ENCODE measurements at regions not wholly inside any gene's neighbourhood (a gene's known extent, or its start where the extent isn't known, plus 50 kb on each side); places are given as distances from the start of the nearest gene placed in this dataset.
"Not testable (repeated sequence)": the region's sequence is repeated elsewhere in the genome, so short reads cannot be mapped to it uniquely, and the experiment has no call there.

DNA sequence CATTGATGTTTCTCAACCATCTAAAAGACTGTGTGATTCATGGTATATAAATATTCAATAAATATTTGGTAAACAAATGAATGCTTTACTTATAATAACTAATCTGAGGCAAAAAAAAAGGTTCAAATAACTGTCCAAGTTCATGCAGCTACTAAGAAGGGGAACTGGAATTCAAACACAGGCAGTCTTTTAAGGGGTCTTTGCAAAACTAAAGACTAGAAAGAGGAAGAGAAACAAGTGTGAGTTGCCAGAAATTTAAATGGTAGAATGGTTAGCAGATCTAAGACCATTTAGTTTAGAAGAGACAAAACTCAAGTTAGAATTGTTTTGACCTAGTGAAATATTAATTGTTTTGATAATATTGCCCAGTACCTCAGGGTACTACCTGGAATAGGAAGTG, 642.0 kb upstream of the LRRN3 start:
- no peak overlapping the region for H3K4me3 ChIP-seq (ENCODE audit: low read depth, low read length)
- TF ChIP-seq, protein P1, sequence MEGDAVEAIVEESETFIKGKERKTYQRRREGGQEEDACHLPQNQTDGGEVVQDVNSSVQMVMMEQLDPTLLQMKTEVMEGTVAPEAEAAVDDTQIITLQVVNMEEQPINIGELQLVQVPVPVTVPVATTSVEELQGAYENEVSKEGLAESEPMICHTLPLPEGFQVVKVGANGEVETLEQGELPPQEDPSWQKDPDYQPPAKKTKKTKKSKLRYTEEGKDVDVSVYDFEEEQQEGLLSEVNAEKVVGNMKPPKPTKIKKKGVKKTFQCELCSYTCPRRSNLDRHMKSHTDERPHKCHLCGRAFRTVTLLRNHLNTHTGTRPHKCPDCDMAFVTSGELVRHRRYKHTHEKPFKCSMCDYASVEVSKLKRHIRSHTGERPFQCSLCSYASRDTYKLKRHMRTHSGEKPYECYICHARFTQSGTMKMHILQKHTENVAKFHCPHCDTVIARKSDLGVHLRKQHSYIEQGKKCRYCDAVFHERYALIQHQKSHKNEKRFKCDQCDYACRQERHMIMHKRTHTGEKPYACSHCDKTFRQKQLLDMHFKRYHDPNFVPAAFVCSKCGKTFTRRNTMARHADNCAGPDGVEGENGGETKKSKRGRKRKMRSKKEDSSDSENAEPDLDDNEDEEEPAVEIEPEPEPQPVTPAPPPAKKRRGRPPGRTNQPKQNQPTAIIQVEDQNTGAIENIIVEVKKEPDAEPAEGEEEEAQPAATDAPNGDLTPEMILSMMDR (conservative IDR thresholded peaks at IDR 0.05; ENCODE audit: low read depth, low read length): no peak
- no peak for DNase-seq (ENCODE audit: low read depth)

DNA sequence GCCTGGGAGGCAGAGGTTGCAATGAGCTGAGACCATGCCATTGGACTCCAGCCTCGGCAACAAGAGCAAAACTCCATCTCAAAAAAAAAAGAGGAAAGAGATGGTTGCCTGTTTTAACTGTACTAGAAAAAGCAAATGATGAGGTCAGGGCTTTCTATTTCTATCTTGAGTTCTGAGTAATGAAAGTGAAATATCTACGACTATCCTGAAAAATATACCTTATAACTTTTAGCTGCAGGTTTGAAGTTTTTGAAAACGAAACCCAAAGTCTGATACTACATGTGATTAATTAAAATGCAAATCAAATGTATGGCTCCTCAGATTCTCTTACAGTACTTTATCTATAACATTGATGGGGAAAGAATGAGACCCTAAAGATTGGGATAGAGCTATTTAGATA, 636.2 kb upstream of the LRRN3 start:
- TF ChIP-seq, protein P1 (conservative IDR thresholded peaks at IDR 0.05; ENCODE audit: low read depth, low read length): no peak
- no peak for DNase-seq (ENCODE audit: low read depth)
- H3K4me3 ChIP-seq (ENCODE audit: low read depth, low read length): no peak overlapping the region

DNA sequence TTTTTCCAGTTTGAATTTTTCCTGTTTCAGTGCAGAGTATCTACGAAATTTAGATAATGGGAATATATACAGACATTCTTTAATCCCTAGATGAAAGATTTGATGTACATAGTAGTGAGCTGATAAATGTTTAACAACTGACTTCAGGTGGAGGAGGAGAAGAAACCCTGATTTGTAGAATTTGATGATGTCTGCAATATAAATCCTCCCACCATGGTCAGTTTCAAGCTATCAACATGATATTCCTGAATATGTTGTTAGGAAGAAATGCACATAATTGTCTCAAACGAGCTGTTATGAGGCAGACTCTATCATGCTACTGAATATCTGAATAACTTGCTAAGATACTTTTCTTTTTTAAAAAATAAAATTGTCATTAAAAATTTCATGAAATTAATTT, 629.3 kb upstream of the LRRN3 start:
- DNase-seq (ENCODE audit: low read depth): no peak
- no peak overlapping the region for H3K4me3 ChIP-seq (ENCODE audit: low read depth, low read length)
- TF ChIP-seq, protein P1 (conservative IDR thresholded peaks at IDR 0.05; ENCODE audit: low read depth, low read length): no peak

DNA sequence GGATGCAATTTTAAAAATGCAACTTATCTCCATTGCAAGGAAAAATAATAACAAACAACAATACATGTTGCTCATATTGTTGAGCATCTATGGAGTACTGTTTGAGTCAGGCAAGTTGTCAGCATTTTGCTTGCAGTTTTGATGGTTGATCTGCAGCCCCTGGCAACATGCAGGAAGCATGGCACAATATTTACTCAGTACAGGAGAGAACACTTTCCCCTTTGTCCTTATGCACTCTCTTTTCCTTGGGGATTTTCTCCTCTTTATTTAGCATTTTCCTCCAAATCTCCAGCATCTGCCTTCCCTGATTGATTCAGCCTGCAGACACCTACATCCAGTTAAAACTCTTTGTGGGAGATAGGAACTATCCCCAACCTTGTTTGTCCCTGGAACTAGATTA, 620.5 kb upstream of the LRRN3 start:
- no peak overlapping the region for H3K4me3 ChIP-seq (ENCODE audit: low read depth, low read length)
- DNase-seq (ENCODE audit: low read depth): no peak
- TF ChIP-seq, protein P1 (conservative IDR thresholded peaks at IDR 0.05; ENCODE audit: low read depth, low read length): no peak

DNA sequence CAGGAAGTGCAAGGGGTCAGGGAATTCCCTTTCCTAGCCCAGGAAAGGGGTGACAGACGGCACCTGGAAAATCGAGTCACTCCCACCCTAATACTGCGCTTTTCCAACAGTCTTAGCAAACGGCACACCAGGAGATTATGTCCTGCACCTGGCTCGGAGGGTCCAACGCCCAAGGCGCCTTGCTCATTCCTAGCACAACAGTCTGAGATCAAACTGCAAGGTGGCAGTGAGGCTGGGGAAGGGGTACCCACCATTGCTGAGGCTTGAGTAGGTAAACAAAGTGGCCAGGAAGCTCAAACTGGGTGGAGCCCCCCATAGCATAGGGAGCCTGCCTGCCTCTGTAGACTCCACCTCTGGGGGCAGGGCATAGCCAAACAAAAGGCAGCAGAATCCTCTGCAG, 618.5 kb upstream of the LRRN3 start:
- not testable (repeated sequence) for DNase-seq (ENCODE audit: low read depth); H3K4me3 ChIP-seq (ENCODE audit: low read depth, low read length)

DNA sequence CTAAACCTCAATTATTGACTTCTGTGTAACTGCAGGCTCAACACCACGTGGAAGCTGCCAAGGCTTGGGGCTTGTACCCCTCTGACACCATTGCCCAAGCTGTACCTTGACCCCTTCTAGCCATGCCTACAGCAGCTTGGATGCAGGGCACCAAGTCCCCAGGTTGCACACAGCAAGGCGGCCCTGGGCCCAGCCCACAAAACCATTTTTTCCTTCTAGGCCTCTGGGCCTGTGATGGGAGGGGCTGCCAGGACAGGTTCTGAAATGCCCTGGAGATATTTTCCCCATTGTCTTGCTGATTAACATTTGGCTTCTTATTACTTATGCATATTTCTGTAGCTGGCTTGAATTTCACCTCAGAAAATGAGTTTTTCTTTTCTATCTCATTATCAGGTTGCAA, 610.0 kb upstream of the LRRN3 start:
- TF ChIP-seq, protein P1 (conservative IDR thresholded peaks at IDR 0.05; ENCODE audit: low read depth, low read length): no peak
- no peak overlapping the region for H3K4me3 ChIP-seq (ENCODE audit: low read depth, low read length)
- DNase-seq (ENCODE audit: low read depth): no peak

DNA sequence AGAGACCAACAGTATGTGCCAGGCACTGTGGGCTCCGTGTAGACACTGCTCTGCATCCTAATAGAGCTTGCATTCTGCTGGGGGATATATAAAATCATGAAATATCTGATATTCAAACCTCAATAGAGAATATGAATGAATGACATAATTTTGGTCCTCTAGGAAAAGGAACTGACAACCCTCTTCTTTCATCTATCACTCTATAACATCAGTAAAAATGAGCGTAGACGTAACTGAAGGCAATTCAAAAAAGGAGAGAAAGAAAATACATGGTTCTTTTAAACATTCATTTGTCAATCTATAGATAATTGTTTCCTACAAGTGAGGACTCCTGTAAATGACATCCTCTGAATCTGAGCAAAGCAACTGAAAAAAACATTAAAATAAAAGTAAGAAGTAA, 607.4 kb upstream of the LRRN3 start:
- TF ChIP-seq, protein P1 (conservative IDR thresholded peaks at IDR 0.05; ENCODE audit: low read depth, low read length): no peak
- H3K4me3 ChIP-seq (ENCODE audit: low read depth, low read length): no peak overlapping the region
- DNase-seq (ENCODE audit: low read depth): no peak

DNA sequence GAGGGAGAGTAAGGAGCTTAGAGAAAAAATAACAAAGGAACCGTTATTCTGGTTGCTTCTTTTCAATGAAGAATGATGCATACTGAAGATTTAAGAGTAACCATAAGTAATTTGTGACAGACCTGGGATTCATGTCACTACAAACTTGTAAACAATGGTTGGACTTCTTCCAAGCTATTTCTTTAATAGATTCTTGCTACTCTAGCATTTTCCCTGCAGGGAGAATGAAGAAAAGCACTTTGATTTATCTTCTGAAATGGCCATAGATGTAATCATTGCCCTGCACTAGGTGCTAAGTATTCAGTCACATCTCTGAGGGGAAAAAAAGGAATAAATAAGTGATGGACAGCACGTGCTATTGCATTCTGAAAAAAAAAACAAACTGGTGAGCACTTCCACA, 606.6 kb upstream of the LRRN3 start:
- H3K4me3 ChIP-seq (ENCODE audit: low read depth, low read length): no peak overlapping the region
- TF ChIP-seq, protein P1 (conservative IDR thresholded peaks at IDR 0.05; ENCODE audit: low read depth, low read length): no peak
- no peak for DNase-seq (ENCODE audit: low read depth)
